ENCODE measurements at regions not wholly inside any gene's neighbourhood (a gene's known extent, or its start where the extent isn't known, plus 50 kb on each side); places are given as distances from the start of the nearest gene placed in this dataset.

- no peaks in the 10 kb centered on the region for H3K9me1 ChIP-seq (ENCODE audit: control insufficient read depth, insufficient read depth, low read length)
- H2AFZ ChIP-seq (ENCODE audit: low read depth, low read length), result no peak overlapping the region
- H4K20me1 ChIP-seq (replicated peaks; ENCODE audit: control insufficient read depth, insufficient read depth, low read length), result no peaks in the 10 kb centered on the region
- DNase-seq (ENCODE audit: extremely low read depth in 1 of 4, low spot score in 3 of 4) (no peak), ATAC-seq (no peak), FAIRE-seq (no peak)
- under 1% methylated on average over 10 of the region's 10 CpGs for WGBS (ENCODE audit: insufficient coverage, low coverage, missing lambda C conversion rate)
- BruUV-seq (replicated peaks), result no TSS peak
- H3K27me3 ChIP-seq (ENCODE audit: control insufficient read depth in 2 of 2, insufficient read depth in 2 of 2, low read length in 2 of 2), result no peaks in the 10 kb centered on the region
- no peaks in the 10 kb centered on the region for H3K4me1 ChIP-seq (replicated peaks in 1 of 2; ENCODE audit: control insufficient read depth in 2 of 2, insufficient read depth in 2 of 2, low read length in 2 of 2)
- H3K9me3 ChIP-seq (replicated peaks; ENCODE audit: control insufficient read depth, insufficient read depth, low read depth, low read length), result no peaks in the 10 kb centered on the region; the same call in 1 of the 2 replicates
- no peaks in the 10 kb centered on the region for H3K79me2 ChIP-seq (ENCODE audit: control insufficient read depth, insufficient read depth, low read length)
- no peaks in the 10 kb centered on the region for H3K36me3 ChIP-seq (ENCODE audit: control insufficient read depth, insufficient read depth, low read length)
- intact Hi-C loops (cut with micrococcal nuclease), result no loop called here
- in situ Hi-C loops (cut with MboI), result no loop called here
- no peak overlapping the region for H3K4me2 ChIP-seq (ENCODE audit: insufficient read depth, low read length)
- TF ChIP-seq MEF2A (IDR thresholded peaks at IDR 0.05; ENCODE audit: control insufficient read depth, low read depth, low read length), result no peak
- no peak for TF ChIP-seq EGR1 (conservative IDR thresholded peaks at IDR 0.05)
- TF ChIP-seq SIX5 (IDR thresholded peaks at IDR 0.05; ENCODE audit: borderline replicate concordance in 1 of 2, insufficient read depth in 1 of 2, low read depth in 1 of 2, low read length in 2 of 2), result no peak
- no peak for TF ChIP-seq MTA1 (IDR thresholded peaks at IDR 0.05; ENCODE audit: borderline replicate concordance)
- no peak for TF ChIP-seq ZKSCAN8 (CRISPR knock-in tag; IDR thresholded peaks at IDR 0.05)
- TF ChIP-seq RNF2 (IDR thresholded peaks at IDR 0.05), result no peak
- H3K9ac ChIP-seq (ENCODE audit: insufficient read depth in 1 of 2, low read depth in 2 of 2, low read length in 2 of 2), result no peak overlapping the region
- no peak overlapping the region for H3K27ac ChIP-seq (ENCODE audit: extremely low read depth, low read depth, low read length)
- ChIA-PET CTCF (ENCODE audit: low intra/inter-chr PET ratio) (no interaction called here), POLR2A (no interaction called here)
- H3K4me3 ChIP-seq, result no peak overlapping the region
Observed at GRCh38 chr6:165186441-165187205, 122.8 kb downstream of the C6orf118 start.

- Histone ChIP-seq H3K27me3 (ENCODE audit: control insufficient read depth in 2 of 2, insufficient read depth in 2 of 2, low read length in 2 of 2) (no peaks in the 10 kb centered on the region), H3K9me1 (ENCODE audit: control insufficient read depth, insufficient read depth, low read length) (no peaks in the 10 kb centered on the region), H3K4me2 (ENCODE audit: insufficient read depth, low read length) (no peak overlapping the region), H4K20me1 (replicated peaks; ENCODE audit: control insufficient read depth, insufficient read depth, low read length) (no peaks in the 10 kb centered on the region), H3K4me3 (no peak overlapping the region), H3K27ac (ENCODE audit: extremely low read depth, low read depth, low read length) (no peak overlapping the region), H3K9me3 (replicated peaks; ENCODE audit: control insufficient read depth, insufficient read depth, low read depth, low read length) (no peaks in the 10 kb centered on the region; the same call in 1 of the 2 replicates), H3K9ac (ENCODE audit: insufficient read depth in 1 of 2, low read depth in 2 of 2, low read length in 2 of 2) (no peak overlapping the region), H2AFZ (ENCODE audit: low read depth, low read length) (no peak overlapping the region), H3K36me3 (ENCODE audit: control insufficient read depth, insufficient read depth, low read length) (no peaks in the 10 kb centered on the region), H3K4me1 (replicated peaks in 1 of 2; ENCODE audit: control insufficient read depth in 2 of 2, insufficient read depth in 2 of 2, low read length in 2 of 2) (no peaks in the 10 kb centered on the region), H3K79me2 (ENCODE audit: control insufficient read depth, insufficient read depth, low read length) (no peaks in the 10 kb centered on the region)
- FAIRE-seq, result no peak
- no peak for DNase-seq (ENCODE audit: extremely low read depth in 1 of 4, low spot score in 3 of 4)
- in situ Hi-C loops (cut with MboI), result no loop called here
- ChIA-PET POLR2A (no interaction called here), CTCF (ENCODE audit: low intra/inter-chr PET ratio) (no interaction called here)
- no TSS peak for BruUV-seq (replicated peaks)
- WGBS (ENCODE audit: insufficient coverage, low coverage, missing lambda C conversion rate), result 0% methylated on average over 7 of the region's 7 CpGs
- ATAC-seq, result no peak
- intact Hi-C loops (cut with micrococcal nuclease), result no loop called here
- TF ChIP-seq ZNF655 (CRISPR knock-in tag; IDR thresholded peaks at IDR 0.05), result no peak
- TF ChIP-seq HNRNPL (IDR thresholded peaks at IDR 0.05; ENCODE audit: low read depth, low read length), result no peak
- TF ChIP-seq FOXK1 (CRISPR knock-in tag; IDR thresholded peaks at IDR 0.05; ENCODE audit: borderline replicate concordance), result no peak
- TF ChIP-seq ZSCAN29 (IDR thresholded peaks at IDR 0.05), result no peak
- TF ChIP-seq ARID3B (CRISPR knock-in tag; IDR thresholded peaks at IDR 0.05; ENCODE audit: borderline replicate concordance), result no peak
- TF ChIP-seq ADNP (tag; IDR thresholded peaks at IDR 0.05), result no peak
Observed at GRCh38 chr6:165186041-165186440, 123.4 kb downstream of the C6orf118 start.

All from K562 (cell line).